Neural cell (in vitro differentiated cells): ENCODE measurements at regions not wholly inside any gene's neighbourhood (a gene's known extent, or its start where the extent isn't known, plus 50 kb on each side); places are given as distances from the start of the nearest gene placed in this dataset.

Experiments used
- CTCF ChIP-seq: fragments of 450-650 bp; IDR thresholded peaks from 2 replicates; pipeline ENCODE4 v1.5.1; 2014; ENCODE audit warnings: antibody characterized with exemption, mild to moderate bottlenecking, moderate library complexity; ENCODE audit not compliant: poor library complexity, severe bottlenecking
- EP300 ChIP-seq: fragments of 450-650 bp; conservative IDR thresholded peaks from 2 replicates; pipeline ENCODE4 v1.6.1; 2014; ENCODE audit warnings: antibody characterized with exemption, mild to moderate bottlenecking, moderate library complexity; ENCODE audit not compliant: poor library complexity, severe bottlenecking
- EZH2 ChIP-seq: fragments of 200-600, 300-800 bp; shearing (Covaris generic), sonication (generic); IDR thresholded peaks from 2 replicates; pipeline ENCODE4 v1.6.1; 2014; ENCODE audit warnings: antibody characterized with exemption, low read length, borderline replicate concordance, mild to moderate bottlenecking; ENCODE audit not compliant: insufficient read depth, poor library complexity, severe bottlenecking
- MXI1 ChIP-seq: fragments of 450-650 bp; conservative IDR thresholded peaks from 2 replicates; pipeline ENCODE4 v1.6.1; 2014; ENCODE audit warnings: antibody characterized with exemption, mild to moderate bottlenecking; ENCODE audit not compliant: poor library complexity, severe bottlenecking
- POLR2AphosphoS5 ChIP-seq: IDR thresholded peaks from 2 replicates; pipeline ENCODE4 v1.6.1; 2012
- RAD21 ChIP-seq: fragments of 450-650 bp; conservative IDR thresholded peaks from 2 replicates; pipeline ENCODE4 v1.6.1; 2014; ENCODE audit warnings: antibody characterized with exemption, mild to moderate bottlenecking, moderate library complexity
- REST ChIP-seq: IDR thresholded peaks from 2 replicates; pipeline ENCODE4 v1.6.1; 2012; ENCODE audit warnings: borderline replicate concordance
- SMC3 ChIP-seq: fragments of 450-650 bp; conservative IDR thresholded peaks from 2 replicates; pipeline ENCODE4 v1.6.1; 2014; ENCODE audit warnings: antibody characterized with exemption, mild to moderate bottlenecking, moderate library complexity; ENCODE audit not compliant: poor library complexity
- TAF1 ChIP-seq: IDR thresholded peaks from 2 replicates; pipeline ENCODE4 v1.6.1; 2012; ENCODE audit warnings: low read depth

- no peak for TF ChIP-seq REST
- TF ChIP-seq EP300 = no peak
- no peak for TF ChIP-seq CTCF
- no peak for TF ChIP-seq POLR2AphosphoS5
- TF ChIP-seq MXI1 = no peak
- no peak for TF ChIP-seq EZH2
- no peak for TF ChIP-seq TAF1
- TF ChIP-seq SMC3 = no peak
- no peak for TF ChIP-seq RAD21
Measured at GRCh38 chr14:55747186-55747585, 167.2 kb downstream of the KTN1 start.
